GM12873 (cell line): ENCODE measurements at regions not wholly inside any gene's neighbourhood (a gene's known extent, or its start where the extent isn't known, plus 50 kb on each side); places are given as distances from the start of the nearest gene placed in this dataset.

ENCODE experiments used
- CTCF ChIP-seq: IDR thresholded peaks from 2 replicates; pipeline ENCODE4 v1.5.1; 2012; ENCODE audit warnings: low read depth, mild to moderate bottlenecking, moderate library complexity, low read length, control low read depth; ENCODE audit not compliant: insufficient read depth; ENCODE audit errors: missing control alignments

- TF ChIP-seq CTCF = no peak
Measured at GRCh38 chr9:86685556-86685955, 261.8 kb downstream of the GAS1 start.

- TF ChIP-seq CTCF = no peak
Measured at GRCh38 chr9:86684148-86684547, 263.2 kb downstream of the GAS1 start.

- TF ChIP-seq CTCF = no peak
Measured at GRCh38 chr9:86682240-86682639, 265.1 kb downstream of the GAS1 start.

GRCh38 chr9:86679909-86680308 lies 267.4 kb downstream of the GAS1 start:
- TF ChIP-seq CTCF = no peak

GRCh38 chr9:86676396-86676795 lies 270.9 kb downstream of the GAS1 start:
- TF ChIP-seq CTCF = no peak

- no peak for TF ChIP-seq CTCF
Measured at GRCh38 chr9:86675805-86676204, 271.5 kb downstream of the GAS1 start.

GRCh38 chr9:86674487-86674886 lies 272.8 kb downstream of the GAS1 start:
- no peak for TF ChIP-seq CTCF
